Ovary (tissue), 7 donors: ENCODE measurements at regions not wholly inside any gene's neighbourhood (a gene's known extent, or its start where the extent isn't known, plus 50 kb on each side); places are given as distances from the start of the nearest gene placed in this dataset.
A peak's percentile ranks its signal among the peaks of the same experiment; 100 is the strongest.

Experiments
- DNase-seq, 5 donors: peaks; one replicate each; pipeline ENCODE4 v3.0.0-alpha.2; 2019 to 2020
- H3K27ac ChIP-seq, 2 donors: fragments of 200-600 bp; one replicate each; pipeline versions ENCODE4 v1.5.1 to v1.8.0; 2019 to 2022
- H3K27me3 ChIP-seq: fragments of 200-600 bp; one replicate; pipeline ENCODE4 v1.8.0; 2022
- H3K36me3 ChIP-seq: fragments of 200-600 bp; sonication (generic); one replicate; pipeline ENCODE4 v1.5.1; 2019
- H3K4me1 ChIP-seq: one replicate; pipeline ENCODE4 v1.8.1; 2013; ENCODE audit warnings: mild to moderate bottlenecking, moderate library complexity; ENCODE audit not compliant: insufficient read depth
- H3K4me3 ChIP-seq: fragments of 200-600 bp; sonication (generic); one replicate; pipeline ENCODE4 v1.5.1; 2017
- H3K9me3 ChIP-seq, 2 donors: fragments of 200-600 bp in 1 of 2; sonication (generic) in 1 of 2; one replicate each; pipeline versions ENCODE4 v1.5.1 to v1.8.1; 2013 to 2019; ENCODE audit warnings: mild to moderate bottlenecking in 1 of 2, moderate library complexity in 1 of 2
- CTCF ChIP-seq, 3 donors: fragments of 450-650 bp in 2 of 3; fragments of 200-600 bp in 1 of 3; IDR thresholded peaks; one replicate each; pipeline versions ENCODE4 v1.5.1 to v1.8.0; 2016 to 2022; ENCODE audit warnings: antibody characterized with exemption in 3 of 3, mild to moderate bottlenecking in 1 of 3
- EP300 ChIP-seq: sonication (generic); formaldehyde crosslinking; IDR thresholded peaks from one replicate; pipeline ENCODE4 v1.6.1; 2017; ENCODE audit warnings: antibody characterized with exemption
- POLR2A ChIP-seq: fragments of 450-650 bp; IDR thresholded peaks from one replicate; pipeline ENCODE4 v1.6.1; 2017; ENCODE audit warnings: antibody characterized with exemption, mild to moderate bottlenecking, moderate library complexity
- WGBS, 3 donors: extraction: QIAGEN DNeasy Blood & Tissue Kit in 1 of 3; methylation state at CpG; one replicate each; pipeline versions ENCODE4 v1.1.5 to v1.1.7; 2013 to 2017; 5-methylcytosine and 5-hydroxymethylcytosine counted together
- intact Hi-C, 4 donors: fragments of 100-400 bp; cut with DNase I; formaldehyde crosslinking; loops; one replicate each; pipeline versions ENCODE4 v1.11.0 to v1.15.1; 2022 to 2023
- donor health status: DM: no; HTN: no; CAD: no; lungs with moderate emphysema.
- donor health status: DM: no; HTN: no; CAD: no.
- donor health status: Bipolar disorder and iron deficiency.
- donor health status: DM: no; HTN: no; CAD: no.
- donor health status: DM: yes; HTN: yes; CAD: no.

- H3K27me3 ChIP-seq = no peaks in the 10 kb centered on the region
- no peak for DNase-seq
Observed at GRCh38 chr15:57862761-57863160, 156.2 kb downstream of the POLR2M start.

GRCh38 chr15:57865294-57865693 is 158.8 kb downstream of the POLR2M start:
- no peaks in the 10 kb centered on the region for H3K27me3 ChIP-seq
- no peaks in the 10 kb centered on the region for H3K9me3 ChIP-seq
- no peaks in the 10 kb centered on the region for H3K36me3 ChIP-seq
- no peak overlapping the region for H3K4me3 ChIP-seq
- no peaks in the 10 kb centered on the region for H3K4me1 ChIP-seq
- no peak overlapping the region for H3K27ac ChIP-seq
- 95 to 97% (median 96%) methylated on average over 3 of the region's 3 CpGs for WGBS, 3 donors
- intact Hi-C loops = loop anchor here in 3 of 4 donors (5.0 to 10.0 kb wide), 3 partner anchors 110 to 310 kb away; partner anchors contain the start of gene ALDH1A2 (in 1 of the 3)
- no peak for DNase-seq
- TF ChIP-seq POLR2A (no peak), CTCF (IDR thresholded peaks at IDR 0.05) (no peak), EP300 (no peak)

More at GRCh38 chr15:57862761-57863160, 156.2 kb downstream of the POLR2M start:
- no peak overlapping the region for H3K4me3 ChIP-seq
- H3K9me3 ChIP-seq = no peaks in the 10 kb centered on the region
- TF ChIP-seq CTCF (IDR thresholded peaks at IDR 0.05) = no peak
- TF ChIP-seq EP300 = no peak
- TF ChIP-seq POLR2A = no peak
- intact Hi-C loops = loop anchor here (5.0 to 10.0 kb wide), 3 partner anchors 108 to 308 kb away; no protein-coding TSS in a partner anchor
- no peaks in the 10 kb centered on the region for H3K4me1 ChIP-seq
- H3K36me3 ChIP-seq = no peaks in the 10 kb centered on the region
- no peak overlapping the region for H3K27ac ChIP-seq
- 74 to 89% (median 76%) methylated on average over 6 of the region's 6 CpGs for WGBS, 3 donors

GRCh38 chr15:57866149-57866736 is 159.7 kb downstream of the POLR2M start:
- Histone ChIP-seq H3K36me3 (no peaks in the 10 kb centered on the region), H3K4me3 (no peak overlapping the region), H3K27ac (no peak overlapping the region), H3K9me3 (no peaks in the 10 kb centered on the region), H3K27me3 (no peaks in the 10 kb centered on the region), H3K4me1 (no peaks in the 10 kb centered on the region)
- TF ChIP-seq CTCF (IDR thresholded peaks at IDR 0.05) (no peak), EP300 (no peak), POLR2A (no peak)
- 71 to 80% (median 77%) methylated on average over 7 of the region's 7 CpGs for WGBS, 3 donors
- DNase-seq = peak in 3 of 5 donors; percentile 28 to 60 (median 30)
- intact Hi-C loops = loop anchor here in 3 of 4 donors (2.0 to 10.0 kb wide), 4 partner anchors 111 to 311 kb away; partner anchors contain the start of gene ALDH1A2 (in 1 of the 3)

- H3K27me3 ChIP-seq = no peaks in the 10 kb centered on the region
- H3K9me3 ChIP-seq = no peaks in the 10 kb centered on the region
- H3K36me3 ChIP-seq = no peaks in the 10 kb centered on the region
- H3K4me3 ChIP-seq = no peak overlapping the region
- 92 to 94% (median 93%) methylated on average over 16 of the region's 16 CpGs for WGBS, 3 donors
- intact Hi-C loops = loop anchor here in 3 of 4 donors (2.0 to 10.0 kb wide), 4 partner anchors 113 to 313 kb away; partner anchors contain the start of gene ALDH1A2 (in 1 of the 3)
- TF ChIP-seq CTCF (IDR thresholded peaks at IDR 0.05) = no peak
- no peak for TF ChIP-seq POLR2A
- TF ChIP-seq EP300 = no peak
- H3K4me1 ChIP-seq = no peaks in the 10 kb centered on the region
- H3K27ac ChIP-seq = no peak overlapping the region
- DNase-seq = no peak
Observed at GRCh38 chr15:57867970-57868798, 161.7 kb downstream of the POLR2M start.
